Neural crest cell (in vitro differentiated cells): ENCODE measurements at regions not wholly inside any gene's neighbourhood (a gene's known extent, or its start where the extent isn't known, plus 50 kb on each side); places are given as distances from the start of the nearest gene placed in this dataset.

ENCODE experiments used
- DNase-seq: peaks from one replicate; pipeline ENCODE4 v3.0.0; 2021; ENCODE audit warnings: low read depth, mixed read lengths, low spot score
- H3K27ac Mint-ChIP-seq: one replicate; pipeline ENCODE4 v1.8.0; 2021; ENCODE audit warnings: mild to moderate bottlenecking, mixed read lengths; ENCODE audit not compliant: unreplicated experiment
- H3K27me3 Mint-ChIP-seq: 2 replicates; pipeline ENCODE4 v1.8.0; 2021; ENCODE audit warnings: low read depth, mild to moderate bottlenecking, mixed read lengths
- H3K36me3 Mint-ChIP-seq: 2 replicates; pipeline ENCODE4 v1.8.0; 2021; ENCODE audit warnings: low read depth, mild to moderate bottlenecking, mixed read lengths
- H3K4me1 Mint-ChIP-seq: 2 replicates; pipeline ENCODE4 v1.8.0; 2021; ENCODE audit warnings: mixed read lengths
- H3K4me3 Mint-ChIP-seq: one replicate; pipeline ENCODE4 v1.8.0; 2021; ENCODE audit warnings: mild to moderate bottlenecking, mixed read lengths
- H3K9me3 Mint-ChIP-seq: 2 replicates; pipeline ENCODE4 v1.8.0; 2021; ENCODE audit warnings: mixed read lengths
- TF ChIP-seq, protein P1 (sequence below): fragments of 200-600 bp; sonication (generic); conservative IDR thresholded peaks from 2 replicates; pipeline ENCODE4 v1.5.0; 2021; ENCODE audit warnings: antibody characterized with exemption, mild to moderate bottlenecking

DNA sequence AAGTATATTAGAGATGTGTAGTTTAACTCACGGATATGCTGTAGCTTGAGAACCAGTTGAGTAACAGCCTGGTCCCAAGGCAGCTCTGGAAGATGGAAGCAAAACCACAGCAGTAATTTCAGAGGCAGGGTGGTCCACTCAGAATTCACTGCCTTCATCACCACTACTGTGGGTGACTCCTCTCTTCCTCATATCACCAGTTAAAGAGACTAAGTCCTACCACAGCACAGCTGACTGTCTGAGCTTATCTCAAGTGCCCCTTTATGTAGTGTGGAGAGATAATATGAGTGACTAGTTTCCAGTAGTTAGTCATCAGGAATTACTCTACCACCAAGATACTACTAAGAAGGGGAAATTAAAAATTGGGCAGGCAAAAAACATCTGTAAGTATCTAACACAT, 1571.2 kb upstream of the C9orf72 start:
- peaks cover 6% of the 10 kb centered on the region for H3K9me3 Mint-ChIP-seq
- H3K36me3 Mint-ChIP-seq = peaks cover 8% of the 10 kb centered on the region
- H3K4me1 Mint-ChIP-seq = no peaks in the 10 kb centered on the region
- no peak overlapping the region for H3K27ac Mint-ChIP-seq
- no peak overlapping the region for H3K4me3 Mint-ChIP-seq
- no peaks in the 10 kb centered on the region for H3K27me3 Mint-ChIP-seq
- TF ChIP-seq, protein P1, sequence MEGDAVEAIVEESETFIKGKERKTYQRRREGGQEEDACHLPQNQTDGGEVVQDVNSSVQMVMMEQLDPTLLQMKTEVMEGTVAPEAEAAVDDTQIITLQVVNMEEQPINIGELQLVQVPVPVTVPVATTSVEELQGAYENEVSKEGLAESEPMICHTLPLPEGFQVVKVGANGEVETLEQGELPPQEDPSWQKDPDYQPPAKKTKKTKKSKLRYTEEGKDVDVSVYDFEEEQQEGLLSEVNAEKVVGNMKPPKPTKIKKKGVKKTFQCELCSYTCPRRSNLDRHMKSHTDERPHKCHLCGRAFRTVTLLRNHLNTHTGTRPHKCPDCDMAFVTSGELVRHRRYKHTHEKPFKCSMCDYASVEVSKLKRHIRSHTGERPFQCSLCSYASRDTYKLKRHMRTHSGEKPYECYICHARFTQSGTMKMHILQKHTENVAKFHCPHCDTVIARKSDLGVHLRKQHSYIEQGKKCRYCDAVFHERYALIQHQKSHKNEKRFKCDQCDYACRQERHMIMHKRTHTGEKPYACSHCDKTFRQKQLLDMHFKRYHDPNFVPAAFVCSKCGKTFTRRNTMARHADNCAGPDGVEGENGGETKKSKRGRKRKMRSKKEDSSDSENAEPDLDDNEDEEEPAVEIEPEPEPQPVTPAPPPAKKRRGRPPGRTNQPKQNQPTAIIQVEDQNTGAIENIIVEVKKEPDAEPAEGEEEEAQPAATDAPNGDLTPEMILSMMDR = no peak
- DNase-seq = no peak

DNA sequence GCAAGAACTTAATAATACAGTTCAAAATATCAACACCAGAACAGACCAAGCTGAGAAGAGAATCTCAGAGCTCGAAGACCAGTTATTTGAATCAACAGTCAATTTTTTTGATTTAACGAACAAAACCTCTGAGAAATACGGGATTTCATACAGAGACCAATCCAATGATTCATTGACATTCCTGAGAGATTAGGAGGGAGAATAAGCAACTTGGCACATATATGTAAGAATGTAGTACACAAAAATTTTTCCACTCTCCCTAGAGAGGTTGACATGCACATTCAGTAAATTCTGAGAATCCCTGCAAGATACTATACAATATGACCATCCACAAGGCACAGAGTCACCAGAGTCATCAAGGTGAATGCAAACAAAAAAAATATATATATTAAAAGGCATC, 1577.3 kb upstream of the C9orf72 start:
- Mint-ChIP-seq H3K27ac (no peak overlapping the region), H3K36me3 (peaks cover 2% of the 10 kb centered on the region), H3K9me3 (peaks cover 4% of the 10 kb centered on the region), H3K27me3 (no peaks in the 10 kb centered on the region), H3K4me3 (no peak overlapping the region), H3K4me1 (no peaks in the 10 kb centered on the region)
- no peak for DNase-seq
- TF ChIP-seq, protein P1 = no peak

- Mint-ChIP-seq H3K36me3 (no peaks in the 10 kb centered on the region), H3K4me3 (no peak overlapping the region), H3K27me3 (no peaks in the 10 kb centered on the region), H3K4me1 (no peaks in the 10 kb centered on the region), H3K27ac (no peak overlapping the region), H3K9me3 (peaks cover 4% of the 10 kb centered on the region)
- DNase-seq = no peak
- TF ChIP-seq, protein P1 = no peak
Observed at GRCh38 chr9:29160763-29161353, 1587.6 kb upstream of the C9orf72 start.

DNA sequence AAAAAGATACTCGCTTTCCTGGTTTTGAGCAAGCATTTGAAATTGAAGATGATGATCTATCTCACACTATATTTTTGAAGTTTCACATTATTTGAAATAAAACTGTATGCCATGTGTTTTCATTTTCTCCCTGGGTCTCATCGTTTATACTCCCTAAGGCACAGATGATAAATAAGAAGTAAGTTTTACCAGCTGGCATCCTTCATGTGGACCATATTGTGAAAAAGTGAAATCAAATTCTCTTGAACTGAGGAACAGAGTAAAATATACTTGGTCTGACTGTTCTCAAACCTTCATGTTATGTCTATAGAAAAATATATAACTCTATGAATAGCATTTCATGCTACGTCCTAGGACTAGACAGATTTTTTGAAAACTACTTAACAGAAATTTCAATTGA, 1600.9 kb upstream of the C9orf72 start:
- TF ChIP-seq, protein P1 = no peak
- Mint-ChIP-seq H3K36me3 (peaks cover 2% of the 10 kb centered on the region), H3K27ac (no peak overlapping the region), H3K9me3 (no peaks in the 10 kb centered on the region), H3K4me3 (no peak overlapping the region), H3K27me3 (no peaks in the 10 kb centered on the region), H3K4me1 (no peaks in the 10 kb centered on the region)
- no peak for DNase-seq

GRCh38 chr9:29176231-29176630, 1603.0 kb upstream of the C9orf72 start:
- Mint-ChIP-seq H3K27me3 (no peaks in the 10 kb centered on the region), H3K36me3 (peaks cover 2% of the 10 kb centered on the region), H3K9me3 (no peaks in the 10 kb centered on the region), H3K4me3 (no peak overlapping the region), H3K4me1 (no peaks in the 10 kb centered on the region), H3K27ac (no peak overlapping the region)
- DNase-seq = no peak
- TF ChIP-seq, protein P1 = no peak
